Effector CD4-positive, alpha-beta T cell (primary cell): ENCODE measurements at regions not wholly inside any gene's neighbourhood (a gene's known extent, or its start where the extent isn't known, plus 50 kb on each side); places are given as distances from the start of the nearest gene placed in this dataset.
"Not testable (repeated sequence)": the region's sequence is repeated elsewhere in the genome, so short reads cannot be mapped to it uniquely, and the experiment has no call there.

Experiments
- DNase-seq: peaks from one replicate; pipeline ENCODE4 v3.0.0-alpha.2; 2020

DNA sequence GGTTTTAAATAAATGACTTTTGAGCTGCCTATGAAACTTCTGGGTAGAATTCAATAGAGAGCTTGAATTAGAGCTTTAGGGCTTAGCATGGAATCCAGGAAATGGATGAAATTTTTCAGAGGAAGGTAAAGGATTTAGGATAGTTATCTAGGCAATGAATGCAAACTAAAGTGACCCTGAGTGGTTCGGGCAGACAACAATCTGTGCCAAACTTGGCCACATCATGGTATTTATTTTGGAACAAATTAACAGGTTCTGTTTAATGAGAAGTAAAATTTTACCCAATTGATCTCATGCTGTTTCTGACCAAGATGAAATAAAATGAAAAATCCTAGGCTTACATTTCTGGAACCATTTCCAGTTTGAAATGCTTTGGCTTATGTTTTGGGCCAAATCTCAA, 934.4 kb downstream of the MAT2B start:
- no peak for DNase-seq

DNA sequence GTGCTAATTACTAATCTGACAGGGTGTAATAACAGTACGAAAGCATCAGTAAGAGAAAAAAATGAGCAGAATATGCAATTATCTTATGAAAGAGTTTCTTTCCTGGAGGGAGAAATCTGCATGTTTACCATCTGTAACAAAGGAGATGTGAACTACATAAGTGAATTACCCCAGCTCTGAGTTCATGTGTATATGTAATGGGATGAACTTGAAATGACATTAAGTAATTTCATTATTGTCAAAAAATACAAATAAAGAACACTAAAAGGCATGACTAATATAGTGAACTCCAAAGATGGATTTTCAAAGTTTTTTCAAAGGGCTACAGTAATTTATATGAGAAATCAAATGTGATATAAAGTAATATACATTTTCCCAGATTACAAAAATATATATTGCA, 944.0 kb downstream of the MAT2B start:
- DNase-seq = no peak

DNA sequence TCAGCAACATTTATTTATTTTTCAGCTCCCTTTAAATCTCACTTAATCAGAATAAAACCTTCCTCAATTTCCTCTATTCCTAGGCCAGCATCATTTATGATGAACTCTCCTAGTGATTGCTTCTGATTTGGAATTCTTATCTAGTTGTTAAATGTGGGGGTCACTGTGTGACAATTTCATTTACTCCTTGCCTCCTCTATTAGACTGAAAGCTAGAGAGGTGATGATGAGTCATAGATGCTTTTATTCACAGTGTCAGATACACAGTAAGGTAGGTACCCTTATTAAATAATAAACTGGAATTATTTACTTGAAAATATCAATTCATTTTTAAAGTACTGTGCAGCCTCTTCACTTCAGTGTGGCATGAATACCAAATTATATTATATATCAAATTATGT, 960.6 kb downstream of the MAT2B start:
- DNase-seq = no peak

- no peak for DNase-seq
Observed at GRCh38 chr5:164470312-164470711, 964.9 kb downstream of the MAT2B start.

DNA sequence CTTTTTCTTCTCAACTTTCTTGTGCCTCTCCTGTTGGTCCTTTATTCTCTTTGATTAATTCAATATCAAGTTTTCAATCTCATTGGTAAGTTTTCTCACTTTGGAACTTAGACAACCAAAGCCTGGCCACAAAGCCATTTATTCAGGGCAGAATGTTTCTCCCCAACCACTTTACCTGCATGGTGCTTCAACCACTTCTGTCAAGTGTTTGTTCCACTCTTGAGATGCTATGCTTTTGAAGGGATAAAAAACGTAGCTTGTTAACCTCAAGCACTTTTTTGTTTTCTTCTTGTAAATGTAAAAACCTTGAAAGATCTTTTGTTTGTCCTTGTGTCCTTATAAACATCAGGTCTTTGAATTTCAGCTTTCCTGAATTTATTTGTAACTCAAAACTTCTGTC, 966.7 kb downstream of the MAT2B start:
- DNase-seq = no peak

DNA sequence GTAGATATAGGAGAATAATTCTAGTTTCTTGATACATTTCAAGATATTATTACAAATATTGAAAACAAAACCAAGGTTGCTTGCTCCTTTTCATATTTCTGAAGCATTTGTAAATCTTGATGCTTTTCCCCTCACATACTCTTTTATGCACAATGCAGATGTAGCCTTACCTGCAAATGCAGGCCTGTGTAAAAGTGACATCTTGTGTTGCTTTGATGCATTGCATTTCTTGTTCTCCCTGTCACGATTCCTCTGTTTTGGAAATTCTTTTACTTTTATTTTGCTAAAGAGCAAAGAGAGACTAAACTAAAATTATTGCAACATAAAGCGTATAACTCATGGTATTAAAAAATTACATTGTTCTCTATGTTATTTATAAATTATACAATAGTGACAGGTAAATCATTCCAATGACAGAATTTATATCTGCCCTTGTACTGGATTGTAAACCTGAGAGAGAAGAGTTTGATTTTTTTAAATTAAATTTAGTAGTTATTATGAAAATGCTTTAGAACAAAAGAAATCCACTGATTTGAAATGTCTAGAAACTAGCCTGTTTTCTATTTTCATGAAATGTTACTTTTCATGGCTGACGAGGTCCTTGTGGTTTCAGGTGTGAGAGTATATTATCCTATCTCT, 970.0 kb downstream of the MAT2B start:
- no peak for DNase-seq

GRCh38 chr5:164481270-164481669, 975.9 kb downstream of the MAT2B start:
- no peak for DNase-seq

- no peak for DNase-seq
Observed at GRCh38 chr5:164482351-164482750, 976.9 kb downstream of the MAT2B start.

- DNase-seq = no peak
Observed at GRCh38 chr5:164484948-164485347, 979.5 kb downstream of the MAT2B start.

DNA sequence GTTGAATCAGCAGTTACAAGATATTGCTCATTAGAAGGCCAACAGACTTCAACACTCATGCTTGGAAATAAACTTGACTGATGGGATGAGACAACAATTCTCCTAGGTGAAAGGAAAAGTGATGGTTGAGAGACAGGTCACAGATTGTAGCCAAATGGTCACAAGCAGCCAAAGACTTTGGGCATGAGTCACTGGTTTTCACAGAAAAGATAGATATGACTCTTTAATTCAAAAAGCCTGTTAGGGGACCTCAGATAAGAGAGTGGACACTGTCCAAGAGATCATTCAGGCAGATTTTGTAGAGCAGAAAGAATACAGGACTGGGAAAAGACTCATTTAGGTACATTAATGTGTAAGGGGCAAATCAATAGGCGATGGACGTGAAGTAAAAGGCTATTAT, 982.5 kb downstream of the MAT2B start:
- no peak for DNase-seq

GRCh38 chr5:164497311-164498064, 992.1 kb downstream of the MAT2B start:
- no peak for DNase-seq

DNA sequence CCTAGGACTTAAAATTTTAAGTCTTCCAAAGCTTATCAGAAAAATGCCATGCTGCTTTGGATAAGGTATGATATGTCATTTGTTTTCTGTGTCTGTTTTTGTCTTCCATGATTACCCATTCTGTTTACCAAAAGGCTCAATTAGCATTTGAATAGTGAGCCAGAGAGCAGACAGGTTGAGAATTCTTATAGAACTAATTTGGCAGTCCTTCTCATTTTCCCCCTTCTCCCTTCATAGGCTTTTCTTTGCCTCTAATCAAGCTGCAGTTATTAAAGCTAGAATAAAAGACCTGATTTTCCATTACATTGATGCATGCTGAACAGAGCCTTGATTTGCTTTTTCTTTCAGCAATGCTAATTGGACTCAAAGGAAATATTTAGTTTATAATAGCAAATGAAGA, 993.0 kb downstream of the MAT2B start:
- DNase-seq = no peak

- DNase-seq = no peak
Observed at GRCh38 chr5:164500856-164501255, 995.4 kb downstream of the MAT2B start.

- DNase-seq = no peak
Observed at GRCh38 chr5:164501344-164501743, 995.9 kb downstream of the MAT2B start.

DNA sequence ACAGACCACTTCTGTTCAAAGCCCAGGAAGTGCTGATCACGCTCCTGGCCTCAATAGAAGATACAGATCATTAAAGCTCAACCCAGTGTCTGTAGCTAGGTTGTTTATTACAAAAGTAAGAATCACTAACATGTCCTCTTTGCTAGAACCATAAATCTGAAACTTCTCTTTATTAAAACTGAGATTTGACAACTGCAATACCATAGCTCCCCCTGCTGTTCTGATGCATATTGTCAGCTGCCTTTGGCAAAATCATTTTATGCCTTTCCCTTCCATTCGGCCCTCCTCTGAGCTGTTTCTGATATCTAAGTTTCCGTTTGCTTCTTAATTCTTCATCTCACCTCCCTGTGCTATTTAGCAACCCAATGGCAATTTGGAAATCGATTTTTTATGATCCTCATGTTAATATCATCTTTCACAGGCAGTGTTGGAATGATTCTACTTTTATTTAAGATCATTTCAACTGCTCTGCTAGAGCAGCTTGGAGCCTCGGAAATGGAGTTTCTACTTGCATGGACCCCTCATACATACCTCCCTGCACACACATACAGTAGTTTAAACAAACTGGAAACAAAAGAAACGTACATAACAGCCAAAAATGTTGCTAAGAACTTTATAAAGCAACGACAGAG, 998.8 kb downstream of the MAT2B start:
- DNase-seq = no peak

DNA sequence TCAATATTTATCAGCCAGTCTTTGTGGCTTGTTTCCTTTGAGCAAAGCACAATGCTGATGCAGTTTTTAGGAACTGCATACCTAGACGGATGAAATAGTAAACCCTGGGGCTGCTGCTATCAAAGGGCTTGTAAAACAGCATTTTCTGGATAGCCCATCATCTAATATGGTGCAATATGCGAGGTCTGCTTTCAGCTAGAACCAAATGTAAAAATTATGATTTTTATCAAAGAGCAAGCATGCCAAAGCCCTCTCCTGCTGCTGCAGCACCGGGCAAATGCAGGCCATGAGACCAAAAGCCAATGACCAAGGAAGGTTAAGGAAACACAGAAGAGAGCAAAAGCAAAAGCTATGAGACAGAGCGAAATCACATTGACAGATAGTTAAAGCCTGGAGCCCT, 1000.4 kb downstream of the MAT2B start:
- no peak for DNase-seq

- DNase-seq = no peak
Observed at GRCh38 chr5:164518067-164518740, 1012.8 kb downstream of the MAT2B start.

- no peak for DNase-seq
Observed at GRCh38 chr5:164518741-164519080, 1013.3 kb downstream of the MAT2B start.

DNA sequence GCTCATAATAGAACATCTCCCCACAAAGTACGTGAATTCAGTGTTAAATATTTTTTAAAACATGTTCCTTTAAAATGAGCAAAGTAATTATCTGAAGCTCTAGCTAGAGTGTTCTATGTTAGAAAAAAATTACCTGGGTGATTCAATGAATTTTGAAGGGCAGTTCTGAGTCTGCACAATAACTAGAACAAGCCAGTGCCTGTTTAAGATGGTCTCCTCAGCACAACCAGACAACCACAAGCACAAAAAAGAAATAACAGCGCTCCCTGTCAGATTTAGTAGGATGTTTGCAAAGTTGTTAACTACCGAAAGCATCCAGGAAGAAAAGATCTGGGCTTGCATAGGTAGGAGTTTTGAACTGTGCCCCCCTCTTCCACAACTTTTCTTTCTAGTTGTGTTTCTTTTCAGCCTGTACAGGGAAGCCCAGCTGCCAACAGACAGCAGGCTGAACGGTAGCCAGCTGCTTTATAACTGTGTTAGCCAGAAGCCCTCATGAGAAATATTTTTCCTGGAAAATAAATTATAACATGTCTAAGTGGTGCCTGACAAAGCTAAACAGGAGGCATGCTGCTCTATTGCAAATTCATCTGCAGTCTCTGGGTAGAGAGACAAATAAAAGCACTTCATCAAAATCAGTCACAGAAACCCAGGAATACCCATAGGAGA, 1026.9 kb downstream of the MAT2B start:
- no peak for DNase-seq

DNA sequence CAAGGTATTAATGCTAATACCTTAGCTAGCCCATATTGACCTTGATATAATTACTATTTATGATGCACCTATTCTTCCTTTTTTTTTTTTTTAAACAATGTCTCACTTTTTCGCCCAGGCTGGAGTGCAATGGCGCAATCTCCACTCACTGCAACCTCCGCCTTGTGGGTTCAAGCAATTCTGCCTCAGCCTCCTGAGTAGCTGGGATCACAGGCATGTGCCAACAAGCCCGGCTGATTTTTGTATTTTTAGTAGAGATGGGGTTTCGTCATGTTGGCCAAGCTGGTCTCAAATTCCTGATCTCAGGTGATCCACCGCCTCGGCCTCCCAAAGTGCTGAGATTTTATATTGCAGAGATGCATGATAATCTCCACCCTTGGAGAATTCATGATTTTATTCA, 1028.0 kb downstream of the MAT2B start:
- not testable (repeated sequence) for DNase-seq

GRCh38 chr5:164540174-164540573, 1034.8 kb downstream of the MAT2B start:
- DNase-seq = no peak

DNA sequence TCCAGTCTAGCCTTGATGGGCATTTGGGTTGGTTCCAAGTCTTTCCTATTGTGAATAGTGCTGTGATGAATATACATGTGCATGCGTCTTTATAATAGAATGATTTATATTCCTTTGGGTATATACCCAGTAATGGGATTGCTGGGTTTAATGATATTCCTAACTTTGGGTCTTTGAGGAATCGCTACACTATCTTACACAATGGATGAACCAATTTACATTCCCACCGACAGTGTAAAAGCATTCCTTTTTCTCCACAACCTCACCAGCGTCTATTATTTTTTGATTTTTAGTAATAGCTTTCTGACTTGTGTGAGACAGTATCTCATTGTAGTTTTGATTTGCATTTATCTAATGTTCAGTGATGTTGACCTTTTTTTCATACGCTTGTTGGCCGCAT, 1040.1 kb downstream of the MAT2B start:
- DNase-seq = no peak

DNA sequence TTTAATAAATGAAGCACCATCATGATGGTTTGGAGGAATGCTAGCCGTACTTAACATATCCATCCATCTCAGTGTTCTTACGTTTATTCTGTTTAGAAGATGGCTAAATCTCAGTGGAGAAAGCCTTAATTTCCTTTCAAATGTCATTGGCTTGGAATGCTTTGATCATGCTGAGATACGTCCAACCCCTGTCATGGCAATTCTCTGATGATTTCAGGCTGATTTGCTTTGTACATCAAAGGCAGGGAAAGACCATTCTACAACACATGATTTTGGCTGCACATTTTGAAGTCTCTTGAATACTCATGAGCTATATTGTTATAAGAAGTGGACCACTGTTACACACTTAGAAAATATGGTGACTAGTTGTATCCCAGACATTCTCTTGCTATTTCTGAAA, 1048.4 kb downstream of the MAT2B start:
- no peak for DNase-seq
